ENCODE measurements at regions not wholly inside any gene's neighbourhood (a gene's known extent, or its start where the extent isn't known, plus 50 kb on each side); places are given as distances from the start of the nearest gene placed in this dataset.

- no peak overlapping the region for H3K4me3 ChIP-seq (ENCODE audit: low read length)
- no peak overlapping the region for H2AFZ ChIP-seq (ENCODE audit: low read length)
- H3K9me2 ChIP-seq (replicated peaks; ENCODE audit: insufficient read depth, low read length), result no peaks in the 10 kb centered on the region
- no peaks in the 10 kb centered on the region for H3K79me2 ChIP-seq (ENCODE audit: low read length)
- no peak for DNase-seq
- H3K9ac ChIP-seq (ENCODE audit: low read length), result no peak overlapping the region
- peaks cover 3% of the 10 kb centered on the region for H3K4me1 ChIP-seq (ENCODE audit: low read length)
- H3K27me3 ChIP-seq (ENCODE audit: low read length), result no peaks in the 10 kb centered on the region
- H4K20me1 ChIP-seq (ENCODE audit: insufficient read depth, low read depth, low read length), result no peaks in the 10 kb centered on the region
- H3K4me2 ChIP-seq (ENCODE audit: low read depth, low read length, poor library complexity, severe bottlenecking), result no peak overlapping the region
- H3K27ac ChIP-seq (ENCODE audit: low read length), result no peak overlapping the region
- H3K9me3 ChIP-seq (ENCODE audit: low read length), result no peaks in the 10 kb centered on the region
- H3K36me3 ChIP-seq (ENCODE audit: insufficient read depth, low read length), result no peaks in the 10 kb centered on the region
Observed at GRCh38 chr10:3699916-3700315, 85.1 kb downstream of the KLF6 start.

DNA sequence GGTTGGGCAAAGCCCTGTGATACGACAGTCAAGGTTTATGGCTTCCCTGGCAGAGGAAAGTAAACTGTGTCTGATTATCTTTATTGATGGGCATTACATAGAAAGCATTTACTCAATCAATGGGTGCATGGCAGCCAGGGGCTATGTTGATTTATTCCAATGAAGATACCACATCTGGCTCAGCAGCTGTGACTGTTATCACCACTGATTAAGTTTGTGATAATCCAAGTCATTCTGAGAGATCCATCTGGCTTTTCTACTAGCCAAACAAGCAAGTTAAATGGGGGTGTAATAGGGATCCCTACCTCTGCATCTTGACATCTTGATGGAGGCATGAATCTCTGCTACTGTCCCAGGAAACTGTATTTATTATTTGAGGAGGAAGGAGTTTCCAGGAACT lies 86.7 kb downstream of the KLF6 start:
- Histone ChIP-seq H4K20me1 (ENCODE audit: insufficient read depth, low read depth, low read length) (no peaks in the 10 kb centered on the region), H3K9me2 (replicated peaks; ENCODE audit: insufficient read depth, low read length) (no peaks in the 10 kb centered on the region), H3K9ac (ENCODE audit: low read length) (no peak overlapping the region), H3K79me2 (ENCODE audit: low read length) (no peaks in the 10 kb centered on the region), H3K4me2 (ENCODE audit: low read depth, low read length, poor library complexity, severe bottlenecking) (no peak overlapping the region), H3K36me3 (ENCODE audit: insufficient read depth, low read length) (no peaks in the 10 kb centered on the region), H3K27ac (ENCODE audit: low read length) (no peak overlapping the region), H3K4me3 (ENCODE audit: low read length) (no peak overlapping the region), H3K9me3 (ENCODE audit: low read length) (no peaks in the 10 kb centered on the region), H3K4me1 (ENCODE audit: low read length) (no peaks in the 10 kb centered on the region), H2AFZ (ENCODE audit: low read length) (no peak overlapping the region), H3K27me3 (ENCODE audit: low read length) (no peaks in the 10 kb centered on the region)
- DNase-seq, result no peak

GRCh38 chr10:3693698-3694080 lies 91.3 kb downstream of the KLF6 start:
- H3K9ac ChIP-seq (ENCODE audit: low read length), result no peak overlapping the region
- no peaks in the 10 kb centered on the region for H4K20me1 ChIP-seq (ENCODE audit: insufficient read depth, low read depth, low read length)
- H3K79me2 ChIP-seq (ENCODE audit: low read length), result no peaks in the 10 kb centered on the region
- no peaks in the 10 kb centered on the region for H3K27me3 ChIP-seq (ENCODE audit: low read length)
- H3K27ac ChIP-seq (ENCODE audit: low read length), result no peak overlapping the region
- no peaks in the 10 kb centered on the region for H3K9me2 ChIP-seq (replicated peaks; ENCODE audit: insufficient read depth, low read length)
- no peak overlapping the region for H3K4me2 ChIP-seq (ENCODE audit: low read depth, low read length, poor library complexity, severe bottlenecking)
- H3K36me3 ChIP-seq (ENCODE audit: insufficient read depth, low read length), result no peaks in the 10 kb centered on the region
- no peaks in the 10 kb centered on the region for H3K9me3 ChIP-seq (ENCODE audit: low read length)
- no peak for DNase-seq
- no peak overlapping the region for H3K4me3 ChIP-seq (ENCODE audit: low read length)
- no peak overlapping the region for H2AFZ ChIP-seq (ENCODE audit: low read length)
- no peaks in the 10 kb centered on the region for H3K4me1 ChIP-seq (ENCODE audit: low read length)

DNA sequence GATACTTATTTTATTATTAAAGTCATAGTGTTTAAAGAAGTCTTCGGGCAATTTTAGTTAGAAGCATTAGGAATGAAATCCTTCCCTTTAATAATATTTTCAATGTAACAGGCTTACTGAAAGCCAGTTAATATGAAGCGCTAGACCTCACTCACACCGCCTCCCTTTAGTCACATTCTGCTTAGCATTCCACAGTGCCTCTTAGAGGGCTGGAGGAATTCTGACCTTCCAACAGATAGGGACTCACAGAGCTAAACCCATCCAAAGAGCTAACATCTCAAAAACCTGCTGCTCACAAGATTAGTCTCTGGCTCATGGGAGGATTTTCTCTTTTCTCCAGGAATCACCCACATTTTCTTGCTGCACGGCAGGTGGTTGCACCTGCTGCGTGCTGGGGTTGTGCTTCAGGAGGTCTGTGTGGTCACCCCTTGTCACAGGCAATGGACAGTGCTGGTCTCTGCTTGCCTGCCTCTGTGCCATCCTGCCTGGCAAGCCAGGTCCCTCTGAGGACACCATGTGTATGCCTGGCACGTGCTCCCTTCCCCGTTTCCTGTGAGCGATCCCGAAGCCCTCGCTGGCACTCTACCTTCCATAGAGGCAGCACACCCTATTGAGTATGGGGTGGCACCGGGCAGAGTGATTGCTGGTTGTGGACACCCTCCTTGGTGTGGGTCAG lies 91.8 kb downstream of the KLF6 start:
- no peaks in the 10 kb centered on the region for H3K27me3 ChIP-seq (ENCODE audit: low read length)
- no peaks in the 10 kb centered on the region for H3K9me3 ChIP-seq (ENCODE audit: low read length)
- no peaks in the 10 kb centered on the region for H3K4me1 ChIP-seq (ENCODE audit: low read length)
- no peak overlapping the region for H3K27ac ChIP-seq (ENCODE audit: low read length)
- H3K4me2 ChIP-seq (ENCODE audit: low read depth, low read length, poor library complexity, severe bottlenecking), result no peak overlapping the region
- H3K9me2 ChIP-seq (replicated peaks; ENCODE audit: insufficient read depth, low read length), result no peaks in the 10 kb centered on the region
- H4K20me1 ChIP-seq (ENCODE audit: insufficient read depth, low read depth, low read length), result no peaks in the 10 kb centered on the region
- H3K79me2 ChIP-seq (ENCODE audit: low read length), result no peaks in the 10 kb centered on the region
- H3K9ac ChIP-seq (ENCODE audit: low read length), result no peak overlapping the region
- no peak overlapping the region for H3K4me3 ChIP-seq (ENCODE audit: low read length)
- H2AFZ ChIP-seq (ENCODE audit: low read length), result no peak overlapping the region
- H3K36me3 ChIP-seq (ENCODE audit: insufficient read depth, low read length), result no peaks in the 10 kb centered on the region
- no peak for DNase-seq

- no peak for DNase-seq
- Histone ChIP-seq H3K36me3 (ENCODE audit: insufficient read depth, low read length) (no peaks in the 10 kb centered on the region), H3K27ac (ENCODE audit: low read length) (no peak overlapping the region), H3K4me3 (ENCODE audit: low read length) (no peak overlapping the region), H4K20me1 (ENCODE audit: insufficient read depth, low read depth, low read length) (no peaks in the 10 kb centered on the region), H3K4me1 (ENCODE audit: low read length) (no peaks in the 10 kb centered on the region), H3K9me3 (ENCODE audit: low read length) (no peaks in the 10 kb centered on the region), H3K79me2 (ENCODE audit: low read length) (no peaks in the 10 kb centered on the region), H3K27me3 (ENCODE audit: low read length) (no peaks in the 10 kb centered on the region), H3K4me2 (ENCODE audit: low read depth, low read length, poor library complexity, severe bottlenecking) (no peak overlapping the region), H3K9ac (ENCODE audit: low read length) (no peak overlapping the region), H2AFZ (ENCODE audit: low read length) (no peak overlapping the region), H3K9me2 (replicated peaks; ENCODE audit: insufficient read depth, low read length) (no peaks in the 10 kb centered on the region)
Observed at GRCh38 chr10:3692387-3692999, 92.5 kb downstream of the KLF6 start.

DNA sequence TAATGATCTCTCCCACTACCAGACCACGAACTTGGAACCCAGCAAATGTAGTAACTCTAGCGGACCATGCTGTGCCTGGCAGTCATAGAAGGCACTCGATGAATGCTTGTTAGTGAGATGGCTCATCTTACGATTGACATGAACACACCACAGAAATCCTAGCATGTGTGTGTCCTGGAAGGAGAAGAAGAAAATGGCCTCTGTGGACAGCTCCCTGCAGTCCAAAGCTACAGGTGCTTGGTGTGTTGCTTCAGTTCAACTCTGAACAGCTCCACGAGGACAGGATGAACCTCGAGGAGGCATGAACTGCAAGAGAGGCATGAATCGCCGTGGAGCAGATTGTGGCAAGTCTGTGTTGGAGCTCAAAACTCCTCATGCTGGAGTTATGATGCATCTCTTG lies 93.5 kb downstream of the KLF6 start:
- H3K9ac ChIP-seq (ENCODE audit: low read length), result no peak overlapping the region
- no peaks in the 10 kb centered on the region for H4K20me1 ChIP-seq (ENCODE audit: insufficient read depth, low read depth, low read length)
- no peaks in the 10 kb centered on the region for H3K79me2 ChIP-seq (ENCODE audit: low read length)
- no peaks in the 10 kb centered on the region for H3K4me1 ChIP-seq (ENCODE audit: low read length)
- H3K4me2 ChIP-seq (ENCODE audit: low read depth, low read length, poor library complexity, severe bottlenecking), result no peak overlapping the region
- DNase-seq, result no peak
- H3K27ac ChIP-seq (ENCODE audit: low read length), result no peak overlapping the region
- no peaks in the 10 kb centered on the region for H3K9me2 ChIP-seq (replicated peaks; ENCODE audit: insufficient read depth, low read length)
- no peaks in the 10 kb centered on the region for H3K27me3 ChIP-seq (ENCODE audit: low read length)
- H3K4me3 ChIP-seq (ENCODE audit: low read length), result no peak overlapping the region
- H3K36me3 ChIP-seq (ENCODE audit: insufficient read depth, low read length), result no peaks in the 10 kb centered on the region
- no peak overlapping the region for H2AFZ ChIP-seq (ENCODE audit: low read length)
- no peaks in the 10 kb centered on the region for H3K9me3 ChIP-seq (ENCODE audit: low read length)

DNA sequence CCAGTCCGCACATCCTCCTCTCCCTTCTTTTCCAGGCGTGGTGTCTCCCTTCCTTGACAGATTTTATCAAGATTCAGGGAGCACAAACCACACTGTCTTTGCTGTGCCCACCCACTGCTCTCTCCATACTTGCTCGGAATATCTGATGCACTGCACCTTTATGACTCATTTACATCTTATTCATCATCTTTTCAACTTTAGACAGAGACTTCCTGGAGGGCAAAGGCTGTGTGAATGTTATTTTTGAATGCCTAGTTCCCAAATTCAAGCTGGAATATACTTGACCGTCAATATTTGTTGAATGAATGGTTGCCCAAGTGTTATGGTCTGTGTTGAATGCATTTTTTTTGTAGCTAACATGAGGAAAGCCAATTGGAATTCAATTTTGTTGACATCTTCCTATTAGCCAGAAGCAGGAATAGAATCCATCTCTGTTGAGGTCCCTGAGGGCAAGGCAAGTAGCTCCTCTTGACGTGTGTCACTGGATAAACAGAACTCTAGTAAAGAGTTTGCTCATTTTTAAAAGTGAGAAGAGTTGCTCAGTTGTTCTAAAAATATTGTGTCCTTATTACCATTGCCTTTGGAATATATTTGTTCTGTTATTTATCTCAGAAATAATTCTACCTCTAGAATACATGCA lies 95.0 kb downstream of the KLF6 start:
- no peak overlapping the region for H3K4me2 ChIP-seq (ENCODE audit: low read depth, low read length, poor library complexity, severe bottlenecking)
- H3K27me3 ChIP-seq (ENCODE audit: low read length), result no peaks in the 10 kb centered on the region
- H3K79me2 ChIP-seq (ENCODE audit: low read length), result no peaks in the 10 kb centered on the region
- H3K27ac ChIP-seq (ENCODE audit: low read length), result no peak overlapping the region
- H3K4me3 ChIP-seq (ENCODE audit: low read length), result no peak overlapping the region
- H2AFZ ChIP-seq (ENCODE audit: low read length), result no peak overlapping the region
- H3K4me1 ChIP-seq (ENCODE audit: low read length), result no peaks in the 10 kb centered on the region
- DNase-seq, result no peak
- H3K9me3 ChIP-seq (ENCODE audit: low read length), result no peaks in the 10 kb centered on the region
- H4K20me1 ChIP-seq (ENCODE audit: insufficient read depth, low read depth, low read length), result no peaks in the 10 kb centered on the region
- H3K36me3 ChIP-seq (ENCODE audit: insufficient read depth, low read length), result no peaks in the 10 kb centered on the region
- no peaks in the 10 kb centered on the region for H3K9me2 ChIP-seq (replicated peaks; ENCODE audit: insufficient read depth, low read length)
- no peak overlapping the region for H3K9ac ChIP-seq (ENCODE audit: low read length)

DNA sequence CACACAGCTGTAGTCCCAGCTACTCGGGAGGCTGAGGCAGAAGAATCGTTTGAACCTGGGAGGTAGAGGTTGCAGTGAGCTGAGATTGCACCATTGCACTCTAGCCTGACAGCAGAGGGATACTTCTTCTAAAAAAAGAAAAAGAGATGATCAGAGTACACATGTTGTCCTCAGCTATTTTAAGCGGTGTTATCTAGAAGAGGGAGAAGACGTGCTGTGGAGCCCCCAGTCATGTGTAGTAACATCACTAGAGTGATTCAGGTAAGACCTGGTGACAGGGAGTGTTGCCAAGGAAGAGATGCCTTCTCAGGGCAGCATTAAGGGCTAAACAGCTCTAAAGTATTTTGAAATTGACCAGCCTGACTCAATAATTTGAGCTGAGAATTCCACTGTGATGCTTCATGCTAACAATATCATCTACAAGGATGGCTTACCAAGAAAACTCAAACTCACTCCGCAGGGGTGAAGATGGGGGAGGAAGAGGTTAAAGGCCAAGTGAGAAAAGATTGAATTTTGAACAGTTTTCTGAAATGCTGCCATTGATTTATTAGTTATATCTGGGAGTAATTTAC lies 97.4 kb downstream of the KLF6 start:
- Histone ChIP-seq H2AFZ (ENCODE audit: low read length) (no peak overlapping the region), H3K9me3 (ENCODE audit: low read length) (no peaks in the 10 kb centered on the region), H3K9me2 (replicated peaks; ENCODE audit: insufficient read depth, low read length) (no peaks in the 10 kb centered on the region), H4K20me1 (ENCODE audit: insufficient read depth, low read depth, low read length) (no peaks in the 10 kb centered on the region), H3K4me3 (ENCODE audit: low read length) (no peak overlapping the region), H3K36me3 (ENCODE audit: insufficient read depth, low read length) (no peaks in the 10 kb centered on the region), H3K27me3 (ENCODE audit: low read length) (no peaks in the 10 kb centered on the region), H3K27ac (ENCODE audit: low read length) (no peak overlapping the region), H3K4me2 (ENCODE audit: low read depth, low read length, poor library complexity, severe bottlenecking) (no peak overlapping the region), H3K4me1 (ENCODE audit: low read length) (no peaks in the 10 kb centered on the region), H3K79me2 (ENCODE audit: low read length) (no peaks in the 10 kb centered on the region), H3K9ac (ENCODE audit: low read length) (no peak overlapping the region)
- no peak for DNase-seq

Measured in Karpas-422 (cell line).